WTC11 (cell line): ENCODE measurements at regions not wholly inside any gene's neighbourhood (a gene's known extent, or its start where the extent isn't known, plus 50 kb on each side); places are given as distances from the start of the nearest gene placed in this dataset.

ENCODE experiments used
- ATAC-seq: fragments of 200-7000 bp; cut with Tn5 transposase; 2 replicates; pipeline ENCODE4 v1.10.0; 2021; ENCODE audit warnings: mild to moderate bottlenecking, moderate library complexity
- CTCF ChIA-PET: fragments of 300-600 bp; sonication (Branson Sonifier 250); formaldehyde crosslinking; loops from one replicate; lab custom pipeline; 2021; ENCODE audit warnings: antibody characterized with exemption; lab: Charles Lee
- POLR2A ChIA-PET: fragments of 350-600 bp; sonication (Branson Sonifier 250); formaldehyde crosslinking; loops from one replicate; lab custom pipeline; 2021; ENCODE audit warnings: antibody characterized with exemption; lab: Charles Lee
- DNase-seq: peaks from one replicate; pipeline ENCODE4 v3.0.0; 2021; ENCODE audit warnings: low spot score
- H3K27ac Mint-ChIP-seq: 2 replicates; pipeline ENCODE4 v1.8.0; 2021; ENCODE audit warnings: mixed read lengths
- H3K27me3 Mint-ChIP-seq: 2 replicates; pipeline ENCODE4 v1.8.0; 2021; ENCODE audit warnings: low read depth, mild to moderate bottlenecking, moderate library complexity, mixed read lengths
- H3K36me3 Mint-ChIP-seq: 2 replicates; pipeline ENCODE4 v1.8.0; 2021; ENCODE audit warnings: mixed read lengths
- H3K4me1 Mint-ChIP-seq: 2 replicates; pipeline ENCODE4 v1.8.0; 2022; ENCODE audit warnings: mixed read lengths
- H3K4me3 Mint-ChIP-seq: 2 replicates; pipeline ENCODE4 v1.8.0; 2021; ENCODE audit warnings: mild to moderate bottlenecking, moderate library complexity, mixed read lengths
- H3K9me3 Mint-ChIP-seq: 2 replicates; pipeline ENCODE4 v1.8.0; 2021; ENCODE audit warnings: mixed read lengths
- AR ChIP-seq: fragments of 250-450 bp; sonication (Bioruptor Pico); IDR thresholded peaks from 2 replicates; pipeline ENCODE4 v1.9.0; 2021; ENCODE audit warnings: mild to moderate bottlenecking
- ATF6 ChIP-seq: sonication (generic); formaldehyde crosslinking; IDR thresholded peaks from 2 replicates; pipeline ENCODE4 v1.8.1; 2023; ENCODE audit warnings: mild to moderate bottlenecking, missing genetic modification reagents
- CBFB ChIP-seq: sonication (generic); formaldehyde crosslinking; IDR thresholded peaks from 2 replicates; pipeline ENCODE4 v1.8.1; 2022; ENCODE audit warnings: mild to moderate bottlenecking, low read depth, missing genetic modification reagents
- CDX4 ChIP-seq: fragments of 250-450 bp; sonication (Bioruptor Pico); IDR thresholded peaks from 2 replicates; pipeline ENCODE4 v1.9.0; 2021; ENCODE audit warnings: moderate library complexity, mild to moderate bottlenecking, inconsistent platforms, borderline replicate concordance
- CREM ChIP-seq: sonication (generic); formaldehyde crosslinking; IDR thresholded peaks from 2 replicates; pipeline ENCODE4 v1.8.1; 2022; ENCODE audit warnings: mild to moderate bottlenecking, missing genetic modification reagents, moderate library complexity
- EMX1 ChIP-seq: fragments of 250-450 bp; sonication (Bioruptor Pico); IDR thresholded peaks from 2 replicates; pipeline ENCODE4 v1.8.0; 2021; ENCODE audit warnings: mild to moderate bottlenecking
- GRHL2 ChIP-seq: fragments of 250-450 bp; sonication (Bioruptor Pico); IDR thresholded peaks from 2 replicates; pipeline ENCODE4 v1.8.0; 2022; ENCODE audit warnings: mild to moderate bottlenecking, moderate library complexity; ENCODE audit not compliant: insufficient replicate concordance, severe bottlenecking
- HMGA2 ChIP-seq: fragments of 250-450 bp; sonication (Bioruptor Pico); IDR thresholded peaks from 2 replicates; pipeline ENCODE4 v1.4.0; 2021; ENCODE audit warnings: mild to moderate bottlenecking, moderate library complexity
- MLX ChIP-seq: sonication (generic); formaldehyde crosslinking; IDR thresholded peaks from 2 replicates; pipeline ENCODE4 v1.8.1; 2023; ENCODE audit warnings: mild to moderate bottlenecking, missing genetic modification reagents, moderate library complexity
- MXD4 ChIP-seq: fragments of 250-450 bp; sonication (Bioruptor Pico); IDR thresholded peaks from 2 replicates; pipeline ENCODE4 v1.8.0; 2021; ENCODE audit warnings: mild to moderate bottlenecking, moderate library complexity, borderline replicate concordance
- OVOL2 ChIP-seq: fragments of 250-450 bp; sonication (Bioruptor Pico); IDR thresholded peaks from 2 replicates; pipeline ENCODE4 v1.9.0; 2021; ENCODE audit warnings: mild to moderate bottlenecking, borderline replicate concordance
- PRDM15 ChIP-seq: sonication (generic); formaldehyde crosslinking; IDR thresholded peaks from 2 replicates; pipeline ENCODE4 v1.8.0; 2022; ENCODE audit warnings: missing genetic modification reagents
- STAT6 ChIP-seq: sonication (generic); formaldehyde crosslinking; conservative IDR thresholded peaks from 2 replicates; pipeline ENCODE4 v1.8.1; 2023; ENCODE audit warnings: mild to moderate bottlenecking, low read depth, missing genetic modification reagents, moderate library complexity
- ZNF317 ChIP-seq: sonication (generic); formaldehyde crosslinking; IDR thresholded peaks from 2 replicates; pipeline ENCODE4 v1.8.1; 2023; ENCODE audit warnings: low read depth, mild to moderate bottlenecking, moderate library complexity, missing genetic modification reagents, borderline replicate concordance
- ZNF423 ChIP-seq: fragments of 250-450 bp; sonication (Bioruptor Pico); IDR thresholded peaks from 2 replicates; pipeline ENCODE4 v2.1.2; 2022; ENCODE audit warnings: mild to moderate bottlenecking, moderate library complexity
- ZNF425 ChIP-seq: fragments of 250-450 bp; sonication (Bioruptor Pico); conservative IDR thresholded peaks from 2 replicates; pipeline ENCODE4 v1.9.0; 2021; ENCODE audit warnings: mild to moderate bottlenecking

GRCh38 chr5:74280306-74280705 lies 360.2 kb downstream of the ENC1 start (continued):
- TF ChIP-seq GRHL2, result no peak

GRCh38 chr5:74279244-74279643 lies 361.3 kb downstream of the ENC1 start:
- no peak for ATAC-seq
- TF ChIP-seq ZNF425 (CRISPR knock-in tag) (no peak), MXD4 (CRISPR knock-in tag) (no peak), OVOL2 (CRISPR knock-in tag) (no peak), CREM (CRISPR knock-in tag) (no peak), CBFB (CRISPR knock-in tag) (no peak), ZNF317 (CRISPR knock-in tag) (no peak), PRDM15 (CRISPR knock-in tag) (no peak), GRHL2 (no peak), ZNF423 (no peak), EMX1 (CRISPR knock-in tag) (no peak), CDX4 (CRISPR knock-in tag) (no peak), AR (no peak), MLX (CRISPR knock-in tag) (no peak), HMGA2 (no peak), STAT6 (CRISPR knock-in tag) (no peak), ATF6 (no peak)
- H3K4me3 Mint-ChIP-seq, result no peak overlapping the region
- H3K27ac Mint-ChIP-seq, result no peak overlapping the region
- ChIA-PET POLR2A (no interaction called here), CTCF (no interaction called here)
- no peaks in the 10 kb centered on the region for H3K36me3 Mint-ChIP-seq
- H3K9me3 Mint-ChIP-seq, result peaks cover 4% of the 10 kb centered on the region
- H3K4me1 Mint-ChIP-seq, result peaks cover 8% of the 10 kb centered on the region
- no peak for DNase-seq
- peaks cover 4% of the 10 kb centered on the region for H3K27me3 Mint-ChIP-seq
